H9 (cell line): ENCODE measurements at regions not wholly inside any gene's neighbourhood (a gene's known extent, or its start where the extent isn't known, plus 50 kb on each side); places are given as distances from the start of the nearest gene placed in this dataset.
"Not testable (repeated sequence)": the region's sequence is repeated elsewhere in the genome, so short reads cannot be mapped to it uniquely, and the experiment has no call there.

Source experiments
- DNase-seq: peaks from one replicate; pipeline ENCODE4 v3.0.0-alpha.2; 2017
- H2AFZ ChIP-seq: one replicate; pipeline ENCODE4 v1.6.1; 2013; ENCODE audit warnings: mild to moderate bottlenecking, low read length, control low read depth, moderate library complexity
- H2AK5ac ChIP-seq: 2 replicates; pipeline ENCODE4 v1.6.1; 2013; ENCODE audit warnings: low read length, control low read depth, mixed read lengths; ENCODE audit not compliant: insufficient read length
- H2BK120ac ChIP-seq: one replicate; pipeline ENCODE4 v1.6.1; 2013; ENCODE audit warnings: low read depth, mild to moderate bottlenecking, low read length, control low read depth, inconsistent platforms; ENCODE audit not compliant: poor library complexity, severe bottlenecking
- H2BK12ac ChIP-seq: 2 replicates; pipeline ENCODE4 v1.6.1; 2013; ENCODE audit warnings: low read length, control low read depth, mixed read lengths, low read depth; ENCODE audit not compliant: insufficient read length
- H2BK15ac ChIP-seq: 2 replicates; pipeline ENCODE4 v1.6.1; 2013; ENCODE audit warnings: low read depth, low read length, control low read depth
- H2BK20ac ChIP-seq: one replicate; pipeline ENCODE4 v1.6.1; 2013; ENCODE audit warnings: low read depth, mild to moderate bottlenecking, low read length, control low read depth, inconsistent platforms; ENCODE audit not compliant: poor library complexity, severe bottlenecking
- H2BK5ac ChIP-seq: 2 replicates; pipeline ENCODE4 v1.6.1; 2013; ENCODE audit warnings: low read length, control low read depth, mixed read lengths; ENCODE audit not compliant: insufficient read length
- H3K14ac ChIP-seq: 2 replicates; pipeline ENCODE4 v1.6.1; 2013; ENCODE audit warnings: low read length, control low read depth; ENCODE audit not compliant: insufficient read depth
- H3K18ac ChIP-seq: 2 replicates; pipeline ENCODE4 v1.6.1; 2013; ENCODE audit warnings: low read depth, mild to moderate bottlenecking, mixed read lengths, low read length, control low read depth; ENCODE audit not compliant: insufficient read length
- H3K23ac ChIP-seq: 2 replicates; pipeline ENCODE4 v1.6.1; 2013; ENCODE audit warnings: low read length, control low read depth, mixed read lengths, low read depth; ENCODE audit not compliant: insufficient read length
- H3K23me2 ChIP-seq: 2 replicates; pipeline ENCODE4 v1.6.1; 2013; ENCODE audit warnings: low read depth, mild to moderate bottlenecking, mixed read lengths, low read length, control low read depth; ENCODE audit not compliant: insufficient read length, poor library complexity, severe bottlenecking
- H3K27ac ChIP-seq: 2 replicates; pipeline ENCODE4 v1.5.1; 2013; ENCODE audit warnings: low read length, control low read depth, mixed read lengths, low read depth; ENCODE audit not compliant: insufficient read length
- H3K27me3 ChIP-seq: 2 replicates; pipeline ENCODE4 v1.6.1; 2013; ENCODE audit warnings: low read length, control low read depth, inconsistent platforms; ENCODE audit not compliant: insufficient read depth
- H3K4ac ChIP-seq: 2 replicates; pipeline ENCODE4 v1.6.1; 2013; ENCODE audit warnings: low read depth, mild to moderate bottlenecking, control low read depth, inconsistent platforms, low read length, moderate library complexity
- H3K4me1 ChIP-seq: 2 replicates; pipeline ENCODE4 v1.6.1; 2013; ENCODE audit warnings: low read length, control low read depth, inconsistent platforms; ENCODE audit not compliant: insufficient read depth
- H3K4me2 ChIP-seq: 2 replicates; pipeline ENCODE4 v1.6.1; 2013; ENCODE audit warnings: low read length, control low read depth, mixed read lengths; ENCODE audit not compliant: insufficient read length, insufficient read depth
- H3K56ac ChIP-seq: 2 replicates; pipeline ENCODE4 v1.6.1; 2013; ENCODE audit warnings: low read depth, mild to moderate bottlenecking, mixed read lengths, low read length, control low read depth; ENCODE audit not compliant: insufficient read length
- H3K79me1 ChIP-seq: 2 replicates; pipeline ENCODE4 v1.6.1; 2013; ENCODE audit warnings: low read depth, mild to moderate bottlenecking, moderate library complexity, low read length, control low read depth, inconsistent platforms; ENCODE audit not compliant: insufficient read depth, poor library complexity, severe bottlenecking
- H3K79me2 ChIP-seq: 2 replicates; pipeline ENCODE4 v1.6.1; 2013; ENCODE audit warnings: low read length, control low read depth, inconsistent platforms; ENCODE audit not compliant: insufficient read depth
- H3K9ac ChIP-seq: 2 replicates; pipeline ENCODE4 v1.6.1; 2013; ENCODE audit warnings: low read length, control low read depth, mixed read lengths; ENCODE audit not compliant: insufficient read length; ENCODE audit errors: extremely low read depth
- H3K9me3 ChIP-seq: one replicate; pipeline ENCODE4 v1.6.1; 2013; ENCODE audit warnings: low read depth, low read length, inconsistent platforms; ENCODE audit not compliant: control insufficient read depth
- H3T11ph ChIP-seq: one replicate; pipeline ENCODE4 v1.6.1; 2013; ENCODE audit warnings: mild to moderate bottlenecking, low read length, control low read depth, inconsistent platforms
- H4K20me1 ChIP-seq: one replicate; pipeline ENCODE4 v1.6.1; 2013; ENCODE audit not compliant: control insufficient read depth, insufficient read length, insufficient read depth
- H4K5ac ChIP-seq: 2 replicates; pipeline ENCODE4 v1.6.1; 2013; ENCODE audit warnings: low read depth, mild to moderate bottlenecking, mixed read lengths, low read length, control low read depth; ENCODE audit not compliant: insufficient read length
- H4K8ac ChIP-seq: replicated peaks from 2 replicates; pipeline ENCODE4 v1.6.1; 2013; ENCODE audit warnings: low read length, control low read depth, mixed read lengths, low read depth; ENCODE audit not compliant: insufficient read length
- H4K91ac ChIP-seq: 2 replicates; pipeline ENCODE4 v1.6.1; 2013; ENCODE audit warnings: low read depth, mild to moderate bottlenecking, moderate library complexity, mixed read lengths, low read length, control low read depth; ENCODE audit not compliant: insufficient read length
- H3K27ac Mint-ChIP-seq, 3 experiments: 2 replicates in 2 of 3; 3 replicates in 1 of 3; pipeline ENCODE4 v1.8.0; 2020 to 2021; ENCODE audit warnings: mixed read lengths in 3 of 3, mild to moderate bottlenecking in 1 of 3, moderate library complexity in 1 of 3
- H3K27me3 Mint-ChIP-seq: 2 replicates; pipeline ENCODE4 v1.8.0; 2021; ENCODE audit warnings: low read depth, mild to moderate bottlenecking, moderate library complexity, mixed read lengths
- H3K36me3 Mint-ChIP-seq, 3 experiments: 2 replicates in 2 of 3; 3 replicates in 1 of 3; pipeline ENCODE4 v1.8.0; 2020 to 2021; ENCODE audit warnings: low read depth in 3 of 3, mixed read lengths in 3 of 3; ENCODE audit not compliant: insufficient read depth in 1 of 3
- H3K4me1 Mint-ChIP-seq, 2 experiments: 2 replicates each; pipeline ENCODE4 v1.8.0; 2020; ENCODE audit warnings: mixed read lengths in 2 of 2
- H3K4me3 Mint-ChIP-seq, 2 experiments: 2 replicates in 1 of 2; 3 replicates in 1 of 2; pipeline ENCODE4 v1.8.0; 2020 to 2021; ENCODE audit warnings: mild to moderate bottlenecking in 2 of 2, mixed read lengths in 2 of 2, moderate library complexity in 1 of 2
- H3K9me3 Mint-ChIP-seq, 2 experiments: 2 replicates in 1 of 2; 3 replicates in 1 of 2; pipeline ENCODE4 v1.8.0; 2020; ENCODE audit warnings: mild to moderate bottlenecking in 2 of 2, mixed read lengths in 2 of 2, moderate library complexity in 1 of 2
- WGBS: extraction: QIAGEN DNeasy Blood & Tissue Kit; methylation state at CpG from one replicate; pipeline ENCODE4 v1.1.7; 2013; ENCODE audit warnings: missing lambda C conversion rate, low lambda C conversion rate, mixed read lengths; ENCODE audit not compliant: insufficient read length; ENCODE audit errors: extremely low coverage; 5-methylcytosine and 5-hydroxymethylcytosine counted together
- TF ChIP-seq, protein P1 (sequence below): fragments of 200-600 bp; sonication (generic); conservative IDR thresholded peaks from 3 replicates; pipeline ENCODE4 v1.8.0; 2021; ENCODE audit warnings: antibody characterized with exemption, mild to moderate bottlenecking

GRCh38 chr2:53208815-53209214 is 558.8 kb upstream of the CHAC2 start:
- no peaks in the 10 kb centered on the region for H4K20me1 ChIP-seq
- no peak overlapping the region for H3K14ac ChIP-seq
- H3K36me3 Mint-ChIP-seq = no peaks in the 10 kb centered on the region
- no peaks in the 10 kb centered on the region for H3K23me2 ChIP-seq
- no peaks in the 10 kb centered on the region for H3K79me2 ChIP-seq
- WGBS = no CpG with 5 or more reads among the region's 4 CpGs
- H3K9ac ChIP-seq = no peak overlapping the region
- H2BK15ac ChIP-seq = no peak overlapping the region
- H3K4me1 Mint-ChIP-seq = no peaks in the 10 kb centered on the region
- H3K18ac ChIP-seq = no peak overlapping the region
- H3K4me1 ChIP-seq = no peaks in the 10 kb centered on the region; the same call in 1 of the 2 replicates
- H3K9me3 ChIP-seq = no peaks in the 10 kb centered on the region
- no peak overlapping the region for H3K56ac ChIP-seq
- H3K27me3 Mint-ChIP-seq = no peaks in the 10 kb centered on the region
- H4K91ac ChIP-seq = no peak overlapping the region
- no peak for DNase-seq
- no peak overlapping the region for H2AK5ac ChIP-seq
- H3K23ac ChIP-seq = no peak overlapping the region
- H3T11ph ChIP-seq = no peak overlapping the region
- H4K5ac ChIP-seq = no peak overlapping the region
- H2BK12ac ChIP-seq = no peak overlapping the region
- no peak overlapping the region for H3K27ac ChIP-seq
- H2BK120ac ChIP-seq = no peak overlapping the region
- H3K79me1 ChIP-seq = no peaks in the 10 kb centered on the region
- H3K27ac Mint-ChIP-seq = no peak overlapping the region
- no peak overlapping the region for H2BK20ac ChIP-seq
- H3K4me3 Mint-ChIP-seq = no peak overlapping the region
- no peak overlapping the region for H2AFZ ChIP-seq
- H4K8ac ChIP-seq = no peak overlapping the region
- H3K27me3 ChIP-seq = no peaks in the 10 kb centered on the region
- peaks cover 0 to 3% of the 10 kb centered on the region in 2 experiments; a peak in 1 of 5 replicates for H3K9me3 Mint-ChIP-seq
- H3K4me2 ChIP-seq = no peak overlapping the region
- TF ChIP-seq, protein P1, sequence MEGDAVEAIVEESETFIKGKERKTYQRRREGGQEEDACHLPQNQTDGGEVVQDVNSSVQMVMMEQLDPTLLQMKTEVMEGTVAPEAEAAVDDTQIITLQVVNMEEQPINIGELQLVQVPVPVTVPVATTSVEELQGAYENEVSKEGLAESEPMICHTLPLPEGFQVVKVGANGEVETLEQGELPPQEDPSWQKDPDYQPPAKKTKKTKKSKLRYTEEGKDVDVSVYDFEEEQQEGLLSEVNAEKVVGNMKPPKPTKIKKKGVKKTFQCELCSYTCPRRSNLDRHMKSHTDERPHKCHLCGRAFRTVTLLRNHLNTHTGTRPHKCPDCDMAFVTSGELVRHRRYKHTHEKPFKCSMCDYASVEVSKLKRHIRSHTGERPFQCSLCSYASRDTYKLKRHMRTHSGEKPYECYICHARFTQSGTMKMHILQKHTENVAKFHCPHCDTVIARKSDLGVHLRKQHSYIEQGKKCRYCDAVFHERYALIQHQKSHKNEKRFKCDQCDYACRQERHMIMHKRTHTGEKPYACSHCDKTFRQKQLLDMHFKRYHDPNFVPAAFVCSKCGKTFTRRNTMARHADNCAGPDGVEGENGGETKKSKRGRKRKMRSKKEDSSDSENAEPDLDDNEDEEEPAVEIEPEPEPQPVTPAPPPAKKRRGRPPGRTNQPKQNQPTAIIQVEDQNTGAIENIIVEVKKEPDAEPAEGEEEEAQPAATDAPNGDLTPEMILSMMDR = no peak
- no peak overlapping the region for H3K4ac ChIP-seq
- no peak overlapping the region for H2BK5ac ChIP-seq

DNA sequence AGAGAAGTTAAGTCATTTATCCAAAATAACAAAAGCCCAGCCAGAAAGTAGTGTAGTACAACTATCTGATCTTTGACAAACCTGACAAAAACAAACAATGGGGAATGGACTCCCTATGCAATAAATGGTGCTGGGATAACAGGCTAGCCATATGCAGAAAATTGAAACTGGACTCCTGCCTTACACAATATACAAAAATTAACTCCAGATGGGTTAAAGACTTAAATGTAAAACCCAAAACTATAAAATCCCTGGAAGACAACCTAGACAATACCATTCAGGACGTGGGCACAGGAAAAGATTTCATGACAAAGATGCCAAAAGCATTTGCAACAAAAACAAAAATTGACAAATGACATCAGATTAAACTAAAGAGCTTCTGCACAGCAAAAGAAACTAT is 561.4 kb upstream of the CHAC2 start:
- H3K23ac ChIP-seq, H3K9me3 Mint-ChIP-seq, H2BK15ac ChIP-seq, H3K9me3 ChIP-seq, H3K18ac ChIP-seq, H4K20me1 ChIP-seq, H3K36me3 Mint-ChIP-seq, H3K4me1 Mint-ChIP-seq, H3K4me3 Mint-ChIP-seq, H4K8ac ChIP-seq, H3K79me1 ChIP-seq, H3K27ac Mint-ChIP-seq, H3K9ac ChIP-seq, H3K4ac ChIP-seq, H3K4me2 ChIP-seq, H3K56ac ChIP-seq, H2BK5ac ChIP-seq, H2AFZ ChIP-seq, H2BK20ac ChIP-seq, H3K4me1 ChIP-seq, H3K79me2 ChIP-seq, H3K27ac ChIP-seq, H4K91ac ChIP-seq, H4K5ac ChIP-seq, DNase-seq, H2BK12ac ChIP-seq, H3K14ac ChIP-seq, H3K27me3 ChIP-seq, H3T11ph ChIP-seq, H3K23me2 ChIP-seq, H2AK5ac ChIP-seq, H2BK120ac ChIP-seq, H3K27me3 Mint-ChIP-seq: not testable (repeated sequence)
- no CpG with 5 or more reads among the region's 1 CpG for WGBS
